ENCODE measurements at regions not wholly inside any gene's neighbourhood (a gene's known extent, or its start where the extent isn't known, plus 50 kb on each side); places are given as distances from the start of the nearest gene placed in this dataset.

DNA sequence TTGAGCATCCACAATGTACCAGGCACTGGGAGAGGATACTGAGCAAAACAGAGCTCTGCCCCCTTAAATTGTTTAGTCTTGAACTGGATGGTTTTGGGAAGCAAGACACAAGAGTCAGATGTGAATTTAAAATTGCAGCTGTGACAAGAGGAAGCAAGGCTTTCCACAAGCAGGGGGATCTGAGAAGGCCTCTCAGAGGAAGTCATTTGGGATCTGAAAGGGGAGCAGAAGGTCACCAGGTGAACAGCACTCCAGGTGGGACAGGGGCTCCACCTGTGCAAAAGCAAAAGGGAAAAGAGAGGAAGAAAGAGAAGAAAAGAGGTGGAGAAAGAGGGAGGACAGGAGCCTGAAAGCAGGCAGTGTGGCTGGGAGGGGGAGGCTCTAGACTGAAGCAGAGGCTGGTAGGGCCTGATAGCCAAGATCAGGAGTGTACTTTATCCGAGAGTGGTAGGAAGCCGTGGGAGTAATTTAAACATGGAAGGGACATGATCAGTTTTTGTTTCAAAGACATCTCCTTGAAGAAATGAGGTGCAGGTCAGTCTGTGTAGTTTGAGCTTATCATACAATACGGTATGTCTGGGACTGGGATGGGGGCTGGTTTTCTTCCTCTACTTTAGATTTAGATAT lies 76.1 kb upstream of the DUSP5 start:
- TF ChIP-seq, protein P1, sequence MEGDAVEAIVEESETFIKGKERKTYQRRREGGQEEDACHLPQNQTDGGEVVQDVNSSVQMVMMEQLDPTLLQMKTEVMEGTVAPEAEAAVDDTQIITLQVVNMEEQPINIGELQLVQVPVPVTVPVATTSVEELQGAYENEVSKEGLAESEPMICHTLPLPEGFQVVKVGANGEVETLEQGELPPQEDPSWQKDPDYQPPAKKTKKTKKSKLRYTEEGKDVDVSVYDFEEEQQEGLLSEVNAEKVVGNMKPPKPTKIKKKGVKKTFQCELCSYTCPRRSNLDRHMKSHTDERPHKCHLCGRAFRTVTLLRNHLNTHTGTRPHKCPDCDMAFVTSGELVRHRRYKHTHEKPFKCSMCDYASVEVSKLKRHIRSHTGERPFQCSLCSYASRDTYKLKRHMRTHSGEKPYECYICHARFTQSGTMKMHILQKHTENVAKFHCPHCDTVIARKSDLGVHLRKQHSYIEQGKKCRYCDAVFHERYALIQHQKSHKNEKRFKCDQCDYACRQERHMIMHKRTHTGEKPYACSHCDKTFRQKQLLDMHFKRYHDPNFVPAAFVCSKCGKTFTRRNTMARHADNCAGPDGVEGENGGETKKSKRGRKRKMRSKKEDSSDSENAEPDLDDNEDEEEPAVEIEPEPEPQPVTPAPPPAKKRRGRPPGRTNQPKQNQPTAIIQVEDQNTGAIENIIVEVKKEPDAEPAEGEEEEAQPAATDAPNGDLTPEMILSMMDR (IDR thresholded peaks at IDR 0.05; ENCODE audit: low read depth, low read length) = no peak
- H3K4me3 ChIP-seq (ENCODE audit: low read depth, low read length) = no peak overlapping the region

DNA sequence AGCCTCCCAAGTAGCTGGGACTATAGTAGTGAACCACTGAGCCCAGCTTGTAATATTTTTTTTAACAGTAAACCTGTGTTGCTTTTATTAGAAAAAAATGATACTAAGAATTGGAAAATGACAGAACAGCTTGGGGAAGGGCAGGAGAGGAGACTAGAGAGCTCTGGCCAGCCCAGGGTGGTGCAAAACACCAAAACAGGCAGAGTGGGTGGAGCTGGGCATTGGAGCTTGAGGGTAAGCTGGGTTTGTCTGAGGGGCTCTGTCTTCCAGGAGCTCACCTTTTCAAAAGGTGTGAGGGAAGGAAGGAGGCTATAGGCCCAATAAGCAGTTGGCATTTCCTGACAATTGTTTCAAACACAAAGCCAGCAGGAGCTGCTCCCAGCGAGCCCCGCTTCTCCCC lies 75.2 kb upstream of the DUSP5 start:
- TF ChIP-seq, protein P1 (IDR thresholded peaks at IDR 0.05; ENCODE audit: low read depth, low read length) = no peak
- H3K4me3 ChIP-seq (ENCODE audit: low read depth, low read length) = no peak overlapping the region

DNA sequence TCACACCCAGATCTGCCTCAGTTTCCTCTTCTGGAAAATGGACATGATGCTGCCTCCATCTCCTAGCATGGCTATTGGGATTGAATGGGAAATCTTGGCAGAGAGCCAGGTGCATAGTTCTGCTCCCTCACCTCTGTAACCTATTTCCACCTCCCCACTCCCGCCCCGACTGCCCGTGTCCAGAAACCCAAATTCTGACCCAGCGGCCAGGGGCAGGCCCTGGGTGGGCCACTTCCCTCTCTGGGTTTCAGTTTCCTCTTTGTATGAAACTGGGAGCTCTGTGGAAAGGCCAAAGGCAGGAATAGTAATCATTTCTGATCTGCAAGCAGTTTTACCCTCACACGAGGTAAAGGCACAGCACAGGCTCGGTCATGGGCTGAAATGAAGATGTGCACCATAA lies 74.1 kb upstream of the DUSP5 start:
- TF ChIP-seq, protein P1 (IDR thresholded peaks at IDR 0.05; ENCODE audit: low read depth, low read length) = no peak
- no peak overlapping the region for H3K4me3 ChIP-seq (ENCODE audit: low read depth, low read length)

DNA sequence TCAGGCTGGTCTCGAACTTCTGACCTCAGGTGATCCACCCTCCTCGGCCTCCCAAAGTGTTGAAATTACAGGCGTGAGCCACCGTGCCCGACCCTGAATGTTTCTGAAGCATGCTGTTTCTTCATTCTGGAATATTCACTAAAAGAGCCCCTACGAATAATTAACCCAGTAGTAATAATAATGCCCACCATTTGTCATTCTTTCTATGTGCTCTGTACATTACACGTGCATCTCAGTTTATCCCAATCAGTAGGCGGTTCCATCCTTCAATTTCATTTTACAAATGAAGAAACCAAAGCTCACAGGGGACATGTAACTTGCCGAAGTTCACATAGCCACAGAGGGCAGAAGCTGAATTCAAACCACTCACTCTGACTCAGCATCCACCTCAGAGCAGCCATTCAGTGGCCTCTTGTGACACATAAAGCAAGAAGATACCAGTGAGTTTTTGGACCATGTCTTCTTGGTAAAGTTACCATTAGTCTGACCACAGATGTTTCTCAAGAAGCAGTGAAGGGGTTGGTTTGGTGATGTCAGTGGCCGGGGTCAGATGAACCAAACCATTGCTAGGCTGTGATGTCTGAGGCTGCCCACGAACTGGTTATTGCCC lies 71.9 kb upstream of the DUSP5 start:
- H3K4me3 ChIP-seq (ENCODE audit: low read depth, low read length) = no peak overlapping the region
- TF ChIP-seq, protein P1 (IDR thresholded peaks at IDR 0.05; ENCODE audit: low read depth, low read length) = no peak

GRCh38 chr10:110426294-110427181 lies 71.2 kb upstream of the DUSP5 start:
- TF ChIP-seq, protein P1 (IDR thresholded peaks at IDR 0.05; ENCODE audit: low read depth, low read length) = no peak
- no peak overlapping the region for H3K4me3 ChIP-seq (ENCODE audit: low read depth, low read length)

DNA sequence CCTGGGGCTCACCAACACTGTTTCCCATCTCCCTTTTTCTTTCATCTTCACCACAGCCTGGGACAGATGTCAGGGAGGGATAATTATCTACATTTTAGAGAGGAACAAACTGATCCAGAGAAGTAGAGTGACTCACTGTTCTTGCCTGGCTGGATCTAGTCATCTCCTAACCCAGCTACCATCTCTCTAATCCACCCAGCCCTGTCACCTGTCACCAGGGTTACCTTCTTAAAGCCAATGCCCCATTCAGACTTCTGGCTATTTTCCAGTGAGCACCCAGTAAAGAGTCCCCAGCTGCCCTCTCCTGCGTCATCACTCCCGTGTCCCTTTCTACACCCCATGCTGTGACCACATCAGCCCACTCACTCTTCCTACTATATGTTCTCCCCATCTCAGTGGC lies 68.4 kb upstream of the DUSP5 start:
- TF ChIP-seq, protein P1 (IDR thresholded peaks at IDR 0.05; ENCODE audit: low read depth, low read length) = no peak
- no peak overlapping the region for H3K4me3 ChIP-seq (ENCODE audit: low read depth, low read length)

Data from WI38 (cell line).